H1 (cell line): ENCODE measurements at regions not wholly inside any gene's neighbourhood (a gene's known extent, or its start where the extent isn't known, plus 50 kb on each side); places are given as distances from the start of the nearest gene placed in this dataset.

ENCODE experiments used
- ASH2L ChIP-seq: fragments of 200-600, 300-600 bp; sonication (generic); IDR thresholded peaks from one replicate; pipeline ENCODE4 v1.7.1; 2017; ENCODE audit warnings: low read length
- CTCF ChIP-seq, 3 experiments: IDR thresholded peaks; 1 replicate in 2 of 3; 2 replicates in 1 of 3; pipeline versions ENCODE4 v1.5.1 to v1.6.1; 2011; ENCODE audit warnings: low read length in 3 of 3, mild to moderate bottlenecking in 3 of 3, inconsistent platforms in 2 of 3, low read depth in 1 of 3, moderate library complexity in 1 of 3; ENCODE audit not compliant: insufficient read depth in 1 of 3; ENCODE audit errors: control extremely low read depth in 1 of 3
- EGR1 ChIP-seq: IDR thresholded peaks from 2 replicates; pipeline ENCODE4 v1.6.1; 2011; ENCODE audit warnings: low read depth, low read length, borderline replicate concordance
- EP300 ChIP-seq, 2 experiments: IDR thresholded peaks; 1 replicate in 1 of 2; 2 replicates in 1 of 2; pipeline ENCODE4 v1.6.1; 2011 to 2012; ENCODE audit warnings: low read depth in 2 of 2, low read length in 2 of 2, mild to moderate bottlenecking in 2 of 2, borderline replicate concordance in 1 of 2, inconsistent platforms in 1 of 2, moderate library complexity in 1 of 2
- POLR2A ChIP-seq, 2 experiments: IDR thresholded peaks; 1 replicate in 1 of 2; 2 replicates in 1 of 2; pipeline ENCODE4 v1.6.1; 2011; ENCODE audit warnings: low read depth in 2 of 2, low read length in 2 of 2, mild to moderate bottlenecking in 2 of 2; ENCODE audit errors: control extremely low read depth in 1 of 2
- RFX5 ChIP-seq: IDR thresholded peaks from 2 replicates; pipeline ENCODE4 v1.6.1; 2011; ENCODE audit warnings: low read depth, low read length, improper control_type of control experiment, borderline replicate concordance
- TF ChIP-seq, protein P1 (sequence below): IDR thresholded peaks from 2 replicates; pipeline ENCODE4 v1.6.1; 2012; ENCODE audit warnings: inconsistent platforms

DNA sequence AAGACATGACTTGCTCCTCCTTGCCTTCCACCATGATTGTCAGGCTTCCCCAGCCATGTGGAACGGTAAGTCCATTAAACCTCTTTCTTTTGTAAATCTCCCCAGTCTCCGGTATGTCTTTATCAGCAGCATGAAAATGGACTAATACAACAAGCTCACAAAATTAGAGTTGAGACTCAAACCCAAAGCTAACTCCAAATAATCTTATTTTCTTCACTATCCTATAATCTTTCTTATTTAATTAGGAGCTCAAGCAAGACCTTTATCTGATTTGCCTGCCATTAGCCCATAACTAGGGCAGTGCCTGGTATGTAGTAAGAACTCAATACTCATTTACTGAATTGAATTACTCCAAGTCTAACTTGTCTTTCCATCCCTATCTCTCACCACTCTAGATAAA lies 289.2 kb downstream of the SUCLG1 start:
- TF ChIP-seq, protein P1, sequence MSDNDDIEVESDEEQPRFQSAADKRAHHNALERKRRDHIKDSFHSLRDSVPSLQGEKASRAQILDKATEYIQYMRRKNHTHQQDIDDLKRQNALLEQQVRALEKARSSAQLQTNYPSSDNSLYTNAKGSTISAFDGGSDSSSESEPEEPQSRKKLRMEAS: no peak
- TF ChIP-seq CTCF (IDR thresholded peaks at IDR 0.05; ENCODE audit: control extremely low read depth in 1 of 3, insufficient read depth in 1 of 3, low read depth in 1 of 3, low read length in 3 of 3) (no peak), EP300 (IDR thresholded peaks at IDR 0.05; ENCODE audit: borderline replicate concordance in 1 of 2, low read depth in 2 of 2, low read length in 2 of 2) (no peak), EGR1 (no peak), POLR2A (IDR thresholded peaks at IDR 0.05; ENCODE audit: control extremely low read depth in 1 of 2, low read depth in 2 of 2, low read length in 2 of 2) (no peak), ASH2L (no peak), RFX5 (no peak)
